HepG2 (cell line): ENCODE measurements at regions not wholly inside any gene's neighbourhood (a gene's known extent, or its start where the extent isn't known, plus 50 kb on each side); places are given as distances from the start of the nearest gene placed in this dataset.

Experiments
- ATAC-seq: fragments of 200-7000 bp; cut with Tn5 transposase; 3 replicates; pipeline ENCODE4 v1.9.1; 2020; ENCODE audit warnings: mild to moderate bottlenecking, moderate library complexity
- BruUV-seq: library from RNA; stranded (reverse); fragments of 400-500 nt; replicated peaks from 2 replicates; lab custom pipeline; 2021; lab: Mats Ljungman, UMichigan
- CTCF ChIA-PET: fragments of 300-600 bp; formaldehyde crosslinking; extraction: SDS; loops from one replicate; lab custom pipeline; 2021; ENCODE audit warnings: low total read pairs, inconsistent platforms, low intra/inter-chr PET ratio; lab: Yijun Ruan, JAX
- POLR2A ChIA-PET: fragments of 350-600 bp; sonication (Branson Sonifier 250); formaldehyde crosslinking; loops from one replicate; lab custom pipeline; 2020; ENCODE audit warnings: antibody characterized with exemption, inconsistent platforms; lab: Yijun Ruan, JAX
- DNase-seq: peaks from one replicate; pipeline ENCODE4 v3.0.0-alpha.2; 2015; ENCODE audit warnings: low spot score
- FAIRE-seq: peaks from 3 replicates; lab custom pipeline; 2011; peaks lifted over from hg19 to GRCh38; lab: Jason Lieb, UNC
- H2AFZ ChIP-seq: one replicate; pipeline ENCODE4 v1.6.1; 2011; ENCODE audit warnings: low read length, inconsistent platforms
- H3K27ac ChIP-seq: fragments of 300-600 bp; 3 replicates; pipeline ENCODE4 v1.8.0; 2011; ENCODE audit warnings: mixed run types, mild to moderate bottlenecking, mixed read lengths, low read length, inconsistent platforms; ENCODE audit not compliant: insufficient read depth; ENCODE audit errors: extremely low read length
- H3K27me3 ChIP-seq, 2 experiments: fragments of 200-600 bp in 1 of 2; 2 replicates in 1 of 2; 3 replicates in 1 of 2; pipeline versions ENCODE4 v1.6.0 to v1.8.0; 2011; ENCODE audit warnings: low read length in 2 of 2, mild to moderate bottlenecking in 2 of 2, moderate library complexity in 2 of 2, inconsistent platforms in 1 of 2; ENCODE audit not compliant: insufficient read depth in 2 of 2, control insufficient read depth in 1 of 2
- H3K36me3 ChIP-seq, 2 experiments: fragments of 200-600 bp in 1 of 2; replicated peaks in 1 of 2; 2 replicates in 1 of 2; 3 replicates in 1 of 2; pipeline versions ENCODE4 v1.5.1 to v1.8.0; 2011; ENCODE audit warnings: low read length in 2 of 2, inconsistent platforms in 1 of 2; ENCODE audit not compliant: insufficient read depth in 2 of 2, control insufficient read depth in 1 of 2
- H3K4me1 ChIP-seq: 2 replicates; pipeline ENCODE4 v1.5.1; 2012; ENCODE audit warnings: low read length, inconsistent platforms; ENCODE audit not compliant: insufficient read depth
- H3K4me2 ChIP-seq: 2 replicates; pipeline ENCODE4 v1.6.0; 2011; ENCODE audit warnings: low read depth, low read length, inconsistent platforms
- H3K4me3 ChIP-seq, 3 experiments: fragments of 200-600 bp in 1 of 3; sonication (generic), shearing (Covaris generic) in 1 of 3; replicated peaks in 1 of 3; 2 replicates each; pipeline ENCODE4 v1.5.1; 2011 to 2016; ENCODE audit warnings: low read length in 3 of 3, inconsistent platforms in 2 of 3, low read depth in 2 of 3, mild to moderate bottlenecking in 2 of 3, control low read depth in 1 of 3, mixed read lengths in 1 of 3; ENCODE audit not compliant: insufficient read depth in 1 of 3
- H3K79me2 ChIP-seq: one replicate; pipeline ENCODE4 v1.6.1; 2011; ENCODE audit warnings: low read length, inconsistent platforms; ENCODE audit not compliant: insufficient read depth
- H3K9ac ChIP-seq: 2 replicates; pipeline ENCODE4 v1.6.0; 2011; ENCODE audit warnings: mild to moderate bottlenecking, low read depth, low read length, inconsistent platforms; ENCODE audit not compliant: insufficient read depth
- H3K9me3 ChIP-seq: 2 replicates; pipeline ENCODE4 v1.5.1; 2012; ENCODE audit warnings: mild to moderate bottlenecking, low read length
- H4K20me1 ChIP-seq: 2 replicates; pipeline ENCODE4 v1.6.0; 2011; ENCODE audit warnings: inconsistent platforms, mild to moderate bottlenecking, low read length, moderate library complexity; ENCODE audit not compliant: insufficient read depth
- EZH2 ChIP-seq: conservative IDR thresholded peaks from 2 replicates; pipeline ENCODE4 v1.6.1; 2012; ENCODE audit warnings: mild to moderate bottlenecking, low read depth, low read length, moderate library complexity
- HES4 ChIP-seq: sonication (generic); formaldehyde crosslinking; IDR thresholded peaks from 2 replicates; pipeline ENCODE4 v1.9.0; 2021; ENCODE audit warnings: mild to moderate bottlenecking, missing genetic modification reagents, borderline replicate concordance
- MAZ ChIP-seq, 2 experiments: sonication (generic) in 1 of 2; formaldehyde crosslinking in 1 of 2; IDR thresholded peaks; 2 replicates each; pipeline versions ENCODE4 v1.5.0 to v1.6.1; 2012 to 2020; ENCODE audit warnings: low read depth in 2 of 2, mild to moderate bottlenecking in 2 of 2, borderline replicate concordance in 1 of 2, improper control_type of control experiment in 1 of 2, low read length in 1 of 2, missing genetic modification reagents in 1 of 2, moderate library complexity in 1 of 2
- NR0B2 ChIP-seq: sonication (generic); formaldehyde crosslinking; IDR thresholded peaks from 2 replicates; pipeline ENCODE4 v1.4.0; 2020; ENCODE audit warnings: mild to moderate bottlenecking, missing genetic modification reagents
- PLRG1 ChIP-seq: fragments of 450-650 bp; conservative IDR thresholded peaks from 2 replicates; pipeline ENCODE4 v1.6.1; 2016
- SOX6 ChIP-seq, 2 experiments: fragments of 450-650 bp in 1 of 2; sonication (generic) in 1 of 2; formaldehyde crosslinking in 1 of 2; IDR thresholded peaks; 2 replicates each; pipeline versions ENCODE4 v1.4.0 to v1.6.1; 2017 to 2020; ENCODE audit warnings: antibody characterized with exemption in 1 of 2, mild to moderate bottlenecking in 1 of 2, missing genetic modification reagents in 1 of 2
- ZBTB2 ChIP-seq: sonication (generic); formaldehyde crosslinking; IDR thresholded peaks from 2 replicates; pipeline ENCODE4 v1.8.0; 2022; ENCODE audit warnings: low read depth, missing genetic modification reagents
- ZFP36L1 ChIP-seq: sonication (generic); formaldehyde crosslinking; IDR thresholded peaks from 2 replicates; pipeline ENCODE4 v1.8.0; 2022; ENCODE audit warnings: mild to moderate bottlenecking, missing genetic modification reagents, moderate library complexity
- ZNF20 ChIP-seq: sonication (generic); formaldehyde crosslinking; IDR thresholded peaks from 2 replicates; pipeline ENCODE4 v1.4.0; 2020; ENCODE audit warnings: mild to moderate bottlenecking, moderate library complexity, missing genetic modification reagents
- ZNF446 ChIP-seq: sonication (generic); formaldehyde crosslinking; IDR thresholded peaks from 2 replicates; pipeline ENCODE4 v1.5.0; 2020; ENCODE audit warnings: mild to moderate bottlenecking, missing genetic modification reagents
- ZNF713 ChIP-seq: sonication (generic); formaldehyde crosslinking; IDR thresholded peaks from 2 replicates; pipeline ENCODE4 v1.4.0; 2020; ENCODE audit warnings: mild to moderate bottlenecking, missing genetic modification reagents
- WGBS: methylation state at CpG from one replicate; pipeline ENCODE4 v1.1.6; 2017; ENCODE audit warnings: low lambda C conversion rate; 5-methylcytosine and 5-hydroxymethylcytosine counted together
- in situ Hi-C: cut with HindIII; loops from 2 replicates; pipeline ENCODE4 v1.10.0; 2017; ENCODE audit warnings: low pct_unique_long_range_greater_than_20kb; ENCODE audit not compliant: extremely low pct_ligation_motif_present
- intact Hi-C: fragments of 100-400 bp; cut with micrococcal nuclease; formaldehyde crosslinking; loops from one replicate; pipeline ENCODE4 v1.10.0; 2022; ENCODE audit not compliant: unreplicated experiment

GRCh38 chr12:25651931-25652330, 98.8 kb upstream of the LMNTD1 start:
- no peak overlapping the region for H3K4me3 ChIP-seq
- intact Hi-C loops = no loop called here
- no peak overlapping the region for H3K27ac ChIP-seq
- no peak for ATAC-seq
- H2AFZ ChIP-seq = no peak overlapping the region
- H4K20me1 ChIP-seq = no peaks in the 10 kb centered on the region
- no peaks in the 10 kb centered on the region for H3K36me3 ChIP-seq
- no peak overlapping the region for H3K9ac ChIP-seq
- no peak for FAIRE-seq
- DNase-seq = no peak
- H3K4me1 ChIP-seq = no peaks in the 10 kb centered on the region
- ChIA-PET POLR2A (no interaction called here), CTCF (no interaction called here)
- peaks cover 0 to 3% of the 10 kb centered on the region in 2 experiments; a peak in 1 of 5 replicates for H3K27me3 ChIP-seq
- in situ Hi-C loops = no loop called here
- WGBS = 4% methylated on average over 1 of the region's 1 CpG
- no peak overlapping the region for H3K4me2 ChIP-seq
- TF ChIP-seq EZH2 (no peak), MAZ (IDR thresholded peaks at IDR 0.05; ENCODE audit: borderline replicate concordance, low read depth, low read length) (no peak), MAZ (CRISPR knock-in tag; IDR thresholded peaks at IDR 0.05; ENCODE audit: low read depth) (no peak), ZNF20 (CRISPR knock-in tag) (no peak), PLRG1 (no peak), ZBTB2 (CRISPR knock-in tag) (no peak), NR0B2 (CRISPR knock-in tag) (no peak), HES4 (CRISPR knock-in tag) (no peak), SOX6 (IDR thresholded peaks at IDR 0.05) (no peak), SOX6 (CRISPR knock-in tag; IDR thresholded peaks at IDR 0.05) (no peak), ZNF713 (CRISPR knock-in tag) (no peak), ZNF446 (CRISPR knock-in tag) (no peak), ZFP36L1 (CRISPR knock-in tag) (no peak)
- no TSS peak for BruUV-seq
- no peaks in the 10 kb centered on the region for H3K9me3 ChIP-seq
- H3K79me2 ChIP-seq = no peaks in the 10 kb centered on the region
